GM12873 (cell line): ENCODE measurements at regions not wholly inside any gene's neighbourhood (a gene's known extent, or its start where the extent isn't known, plus 50 kb on each side); places are given as distances from the start of the nearest gene placed in this dataset.

ENCODE experiments used
- CTCF ChIP-seq: IDR thresholded peaks from 2 replicates; pipeline ENCODE4 v1.5.1; 2012; ENCODE audit warnings: low read depth, mild to moderate bottlenecking, moderate library complexity, low read length, control low read depth; ENCODE audit not compliant: insufficient read depth; ENCODE audit errors: missing control alignments

GRCh38 chrX:126994032-126994600, 174.6 kb downstream of the PRR32 start:
- no peak for TF ChIP-seq CTCF

DNA sequence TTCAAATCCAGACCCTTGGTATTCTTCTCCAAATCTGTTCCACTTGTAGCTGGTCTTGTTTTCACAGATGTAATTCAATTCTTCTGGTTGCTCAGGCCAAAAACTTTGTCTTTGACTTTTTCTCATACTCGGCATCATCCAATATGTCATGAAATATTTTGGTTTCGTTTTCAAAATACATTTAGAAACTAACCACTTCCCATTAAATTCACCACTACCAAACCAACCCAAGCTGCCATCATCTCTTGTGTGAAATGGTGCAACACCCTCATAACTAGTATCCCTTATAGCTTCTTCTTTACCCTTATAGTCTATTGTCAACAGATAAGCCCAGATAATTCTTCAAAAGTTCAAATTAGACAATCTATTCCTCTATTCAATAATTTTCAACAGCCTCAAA, 192.1 kb downstream of the PRR32 start:
- TF ChIP-seq CTCF, result no peak

DNA sequence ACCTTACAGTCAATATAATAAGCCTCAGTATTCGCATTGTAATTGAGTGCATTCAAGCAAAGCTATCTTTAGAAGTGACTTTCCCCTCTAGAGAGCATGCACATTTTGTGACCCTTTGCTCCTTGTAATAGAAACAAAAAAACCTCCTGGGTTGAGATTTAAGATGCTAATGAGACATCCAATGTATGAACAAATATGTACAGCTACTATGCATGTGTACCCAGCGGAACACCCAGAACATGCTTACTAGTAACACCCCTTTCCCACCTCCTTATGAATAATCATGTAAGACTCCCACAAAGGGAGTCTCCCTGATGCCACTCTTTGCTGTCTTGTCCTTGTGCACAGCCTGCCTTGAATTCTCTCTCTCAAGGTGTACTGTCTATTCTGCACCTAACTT, 205.5 kb downstream of the PRR32 start:
- TF ChIP-seq CTCF, result no peak

DNA sequence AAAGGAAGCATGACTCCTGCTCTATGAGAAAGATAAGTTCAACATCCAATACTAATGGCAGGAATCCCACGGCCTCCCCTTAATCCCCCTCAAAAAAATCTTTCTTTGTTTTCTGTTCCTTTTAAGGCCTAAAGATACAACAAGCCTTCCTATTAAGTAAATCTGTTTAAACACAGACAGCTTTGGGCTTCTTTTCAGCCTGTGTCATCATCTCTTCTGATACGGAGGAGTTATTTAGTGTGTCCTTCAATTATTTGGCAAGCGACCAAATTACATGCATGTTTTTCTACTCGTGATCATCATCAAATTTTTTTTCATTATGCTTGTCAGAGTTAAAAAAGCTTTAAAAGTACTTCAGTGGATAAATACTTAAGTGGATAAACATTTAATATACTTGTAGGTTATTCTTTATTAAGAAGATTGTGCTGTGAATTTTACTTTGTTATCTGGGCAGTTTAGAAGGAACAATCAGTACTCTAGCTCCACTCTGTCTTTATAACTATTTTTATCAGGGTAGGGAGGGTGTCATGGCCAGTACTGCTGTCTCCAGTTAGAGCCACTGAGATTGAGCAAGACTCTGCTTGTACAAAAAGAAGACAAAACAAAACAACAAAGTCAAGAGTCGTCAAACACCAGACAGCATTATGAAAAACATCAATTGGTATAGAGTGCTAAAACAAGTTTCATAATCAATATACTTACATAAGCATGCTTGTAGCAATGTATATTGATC, 210.7 kb downstream of the PRR32 start:
- TF ChIP-seq CTCF, result no peak

GRCh38 chrX:127037159-127037558, 217.6 kb downstream of the PRR32 start:
- TF ChIP-seq CTCF, result no peak

GRCh38 chrX:127038065-127038464, 218.5 kb downstream of the PRR32 start:
- TF ChIP-seq CTCF, result peak; percentile 31

DNA sequence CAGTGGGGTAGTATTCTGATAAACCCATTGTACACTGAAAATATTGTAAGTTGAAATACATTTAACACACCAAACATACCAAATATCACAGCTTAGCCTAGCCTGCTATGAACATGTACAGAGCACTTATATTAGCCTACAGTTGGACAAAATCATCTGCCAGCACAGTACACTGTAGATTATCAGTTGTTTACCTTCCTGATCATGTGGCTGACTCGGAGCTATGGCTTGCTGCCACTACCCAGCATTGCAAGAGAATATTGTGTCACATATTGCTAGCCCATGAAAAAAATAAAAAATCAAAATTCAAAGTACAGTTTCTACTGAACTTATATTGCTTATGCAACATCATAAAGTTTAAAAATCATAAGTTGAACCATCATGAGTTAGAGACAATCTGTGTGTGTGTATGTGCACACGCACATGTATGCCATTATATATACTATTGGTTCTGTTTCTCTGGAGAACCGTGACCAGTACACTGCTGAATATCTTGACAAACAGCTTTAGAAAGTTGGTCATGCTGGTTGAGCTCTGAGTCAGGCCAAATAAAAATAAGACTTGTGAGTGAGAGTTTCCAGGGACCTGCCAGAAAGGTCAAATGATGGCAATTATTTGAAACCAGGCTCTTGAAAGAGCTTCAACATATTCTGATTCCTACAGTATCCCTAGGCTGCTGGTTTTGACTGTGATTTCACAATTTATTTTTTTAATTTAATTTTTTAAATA, 238.5 kb downstream of the PRR32 start:
- no peak for TF ChIP-seq CTCF
